Gastroesophageal sphincter (tissue), 4 donors: ENCODE measurements at regions not wholly inside any gene's neighbourhood (a gene's known extent, or its start where the extent isn't known, plus 50 kb on each side); places are given as distances from the start of the nearest gene placed in this dataset.

Source experiments
- ATAC-seq: fragments of 150-250 bp; one replicate; pipeline ENCODE4 v1.9.1; 2016; ENCODE audit warnings: mild to moderate bottlenecking, moderate library complexity
- H3K27ac ChIP-seq, 4 donors: fragments of 200-600 bp; sonication (generic) in 3 of 4; 1 replicate in 3 of 4; 2 replicates in 1 of 4; pipeline ENCODE4 v1.5.1; 2016 to 2019
- H3K27me3 ChIP-seq: fragments of 200-600 bp; sonication (generic); one replicate; pipeline ENCODE4 v1.5.1; 2019
- H3K36me3 ChIP-seq, 2 donors: fragments of 200-600 bp; sonication (generic); one replicate each; pipeline ENCODE4 v1.5.1; 2019; ENCODE audit warnings: control low read depth in 1 of 2
- H3K4me1 ChIP-seq, 3 donors: fragments of 200-600 bp; sonication (generic); 1 replicate in 2 of 3; 2 replicates in 1 of 3; pipeline ENCODE4 v1.5.1; 2016 to 2019; ENCODE audit warnings: control low read depth in 2 of 3
- H3K4me3 ChIP-seq, 2 donors: fragments of 200-600 bp; sonication (generic); one replicate each; pipeline ENCODE4 v1.5.1; 2019; ENCODE audit warnings: mild to moderate bottlenecking in 1 of 2, moderate library complexity in 1 of 2
- H3K9me3 ChIP-seq, 3 donors: fragments of 200-600 bp; sonication (generic); one replicate each; pipeline ENCODE4 v1.5.1; 2017 to 2019; ENCODE audit warnings: control low read depth in 2 of 3
- EP300 ChIP-seq: sonication (generic); formaldehyde crosslinking; IDR thresholded peaks from one replicate; pipeline ENCODE4 v1.6.1; 2017; ENCODE audit warnings: antibody characterized with exemption, mild to moderate bottlenecking
- POLR2A ChIP-seq, 2 donors: fragments of 450-650 bp; IDR thresholded peaks; one replicate each; pipeline ENCODE4 v1.6.1; 2017; ENCODE audit warnings: antibody characterized with exemption in 2 of 2, mild to moderate bottlenecking in 2 of 2, moderate library complexity in 1 of 2
- POLR2AphosphoS5 ChIP-seq: sonication (generic); formaldehyde crosslinking; IDR thresholded peaks from one replicate; pipeline ENCODE4 v1.6.1; 2017; ENCODE audit warnings: antibody characterized with exemption
- WGBS, 2 donors: methylation state at CpG; one replicate each; pipeline ENCODE4 v1.1.5; 2018; ENCODE audit warnings: low coverage in 1 of 2; 5-methylcytosine and 5-hydroxymethylcytosine counted together
- TF ChIP-seq, protein P1 (sequence below), 4 experiments: fragments of 200-600 bp in 2 of 4; fragments of 450-650 bp in 2 of 4; sonication (generic) in 1 of 4; IDR thresholded peaks; one replicate each; pipeline ENCODE4 v1.5.1; 2017 to 2019; ENCODE audit warnings: antibody characterized with exemption in 4 of 4, mild to moderate bottlenecking in 2 of 4, moderate library complexity in 2 of 4

DNA sequence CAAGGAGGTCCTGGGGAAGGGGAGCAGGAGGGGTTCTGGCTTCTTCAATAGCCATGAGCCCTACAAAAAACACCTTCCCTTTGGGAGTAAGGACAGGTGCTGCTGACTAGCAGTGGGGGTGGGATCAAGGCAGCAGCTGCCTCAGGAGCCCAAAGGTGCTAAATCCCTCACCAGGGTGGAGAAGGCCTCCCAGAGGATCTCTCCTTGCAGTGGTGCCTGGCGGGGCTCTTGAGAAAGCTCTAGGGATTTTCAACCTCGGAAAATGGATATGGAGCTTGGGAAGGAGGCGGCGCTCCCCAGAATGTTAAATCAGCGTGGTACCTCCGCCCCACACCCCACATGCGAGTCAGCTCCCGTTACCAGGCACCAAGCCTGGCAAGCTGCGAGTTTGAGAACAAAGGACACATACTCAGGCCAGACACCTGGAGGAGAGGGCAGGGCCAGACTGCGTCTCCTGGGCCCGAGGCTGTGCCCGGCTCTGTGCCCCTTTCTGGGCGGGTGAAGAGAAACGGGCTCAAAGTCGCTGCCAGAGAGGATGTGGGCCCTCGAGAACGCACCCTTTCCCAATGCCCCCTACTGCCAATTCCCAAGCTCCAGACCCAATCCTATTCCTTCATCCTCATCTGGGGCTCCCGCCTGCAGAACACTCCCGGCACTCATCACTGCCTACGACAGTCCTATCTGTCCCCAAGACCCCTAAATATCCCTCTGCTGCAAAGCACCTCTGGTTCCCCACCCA, 139.0 kb downstream of the BRD1 start:
- Histone ChIP-seq H3K36me3 (no peaks in the 10 kb centered on the region), H3K27ac (no peak overlapping the region), H3K27me3 (peaks cover 77% of the 10 kb centered on the region), H3K4me3 (no peak overlapping the region), H3K4me1 (no peaks in the 10 kb centered on the region), H3K9me3 (peaks cover 0 to 11% (median 0%) of the 10 kb centered on the region in 3 donors)
- 65 to 74% methylated on average over 4 to 11 of the region's 20 CpGs for WGBS, 2 donors
- TF ChIP-seq, protein P1, sequence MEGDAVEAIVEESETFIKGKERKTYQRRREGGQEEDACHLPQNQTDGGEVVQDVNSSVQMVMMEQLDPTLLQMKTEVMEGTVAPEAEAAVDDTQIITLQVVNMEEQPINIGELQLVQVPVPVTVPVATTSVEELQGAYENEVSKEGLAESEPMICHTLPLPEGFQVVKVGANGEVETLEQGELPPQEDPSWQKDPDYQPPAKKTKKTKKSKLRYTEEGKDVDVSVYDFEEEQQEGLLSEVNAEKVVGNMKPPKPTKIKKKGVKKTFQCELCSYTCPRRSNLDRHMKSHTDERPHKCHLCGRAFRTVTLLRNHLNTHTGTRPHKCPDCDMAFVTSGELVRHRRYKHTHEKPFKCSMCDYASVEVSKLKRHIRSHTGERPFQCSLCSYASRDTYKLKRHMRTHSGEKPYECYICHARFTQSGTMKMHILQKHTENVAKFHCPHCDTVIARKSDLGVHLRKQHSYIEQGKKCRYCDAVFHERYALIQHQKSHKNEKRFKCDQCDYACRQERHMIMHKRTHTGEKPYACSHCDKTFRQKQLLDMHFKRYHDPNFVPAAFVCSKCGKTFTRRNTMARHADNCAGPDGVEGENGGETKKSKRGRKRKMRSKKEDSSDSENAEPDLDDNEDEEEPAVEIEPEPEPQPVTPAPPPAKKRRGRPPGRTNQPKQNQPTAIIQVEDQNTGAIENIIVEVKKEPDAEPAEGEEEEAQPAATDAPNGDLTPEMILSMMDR (IDR thresholded peaks at IDR 0.05): no peak
- TF ChIP-seq POLR2AphosphoS5: no peak
- no peak for TF ChIP-seq EP300
- TF ChIP-seq POLR2A (IDR thresholded peaks at IDR 0.05): no peak
- no peak for ATAC-seq

DNA sequence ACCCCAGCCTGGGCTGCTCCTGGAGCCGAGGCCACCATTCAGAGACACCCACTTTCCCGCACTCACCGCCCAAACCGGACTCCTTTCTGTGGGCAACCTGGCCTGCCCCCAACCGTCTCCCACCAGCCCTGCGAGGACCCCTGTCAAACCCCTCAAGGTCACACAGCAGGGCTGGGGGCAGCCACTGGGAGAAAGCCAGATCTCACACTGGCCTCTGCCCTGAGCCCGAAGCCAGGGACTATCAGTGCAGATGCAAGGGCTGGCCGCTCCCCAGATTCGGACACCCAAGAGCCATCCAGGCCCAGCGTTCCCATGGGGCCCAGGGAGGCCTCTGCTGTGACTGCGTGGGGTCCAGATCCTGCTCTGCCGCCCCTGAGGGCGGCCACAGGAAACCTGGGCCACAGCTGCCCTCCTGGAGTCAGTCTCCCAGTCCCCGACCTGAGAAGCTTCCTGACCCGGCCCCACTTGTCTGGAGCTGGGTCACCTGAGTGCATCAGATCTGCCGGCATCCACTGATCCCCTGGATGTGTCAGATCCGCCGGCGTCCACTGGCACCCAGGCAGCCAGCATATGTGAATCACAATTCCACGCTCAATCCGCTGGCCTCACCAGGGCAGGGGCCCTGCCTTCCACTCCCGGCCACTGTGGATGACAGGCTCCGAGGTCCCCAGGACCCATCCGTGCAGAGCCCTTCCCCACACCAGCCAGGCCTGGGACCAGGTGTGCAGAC, 139.7 kb downstream of the BRD1 start:
- no peak for ATAC-seq
- no peak for TF ChIP-seq EP300

DNA sequence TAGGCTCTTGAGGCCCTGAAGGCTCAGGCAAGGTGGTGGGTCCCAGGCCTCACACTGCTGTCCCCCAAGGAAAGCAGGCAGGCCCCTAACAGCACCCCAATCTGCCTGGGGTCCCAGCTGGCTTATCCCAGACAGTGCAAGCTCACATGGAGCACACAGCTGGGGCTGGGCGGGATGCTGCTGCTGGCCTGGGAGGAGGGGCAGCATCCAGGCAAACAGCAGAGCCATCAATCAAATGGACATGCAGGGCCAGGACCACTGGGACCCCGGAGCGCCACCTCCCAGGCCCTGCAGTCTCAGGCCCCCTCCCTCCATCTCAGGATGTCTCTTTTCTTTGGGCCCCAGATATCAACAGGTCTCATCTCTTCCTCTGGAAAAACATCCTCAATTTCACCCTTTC, 140.3 kb downstream of the BRD1 start:
- 0 to 28% methylated on average over 1 to 2 of the region's 3 CpGs for WGBS, 2 donors
- Histone ChIP-seq H3K36me3 (no peaks in the 10 kb centered on the region), H3K9me3 (peaks cover 0 to 16% (median 0%) of the 10 kb centered on the region in 3 donors), H3K4me3 (no peak overlapping the region), H3K4me1 (no peaks in the 10 kb centered on the region), H3K27me3 (peaks cover 68% of the 10 kb centered on the region), H3K27ac (no peak overlapping the region)
- no peak for ATAC-seq
- TF ChIP-seq POLR2A (IDR thresholded peaks at IDR 0.05) (no peak), EP300 (no peak)

More for the DNA sequence above, 139.7 kb downstream of the BRD1 start:
- no peaks in the 10 kb centered on the region for H3K4me1 ChIP-seq
- no peaks in the 10 kb centered on the region for H3K36me3 ChIP-seq
- peaks cover 74% of the 10 kb centered on the region for H3K27me3 ChIP-seq
- peaks cover 0 to 15% (median 0%) of the 10 kb centered on the region in 3 donors for H3K9me3 ChIP-seq
- 73% methylated on average over 4 of the region's 24 CpGs; no CpG with 5 or more reads in 1 of the 2 donors for WGBS, 2 donors
- no peak overlapping the region for H3K4me3 ChIP-seq
- no peak overlapping the region for H3K27ac ChIP-seq

DNA sequence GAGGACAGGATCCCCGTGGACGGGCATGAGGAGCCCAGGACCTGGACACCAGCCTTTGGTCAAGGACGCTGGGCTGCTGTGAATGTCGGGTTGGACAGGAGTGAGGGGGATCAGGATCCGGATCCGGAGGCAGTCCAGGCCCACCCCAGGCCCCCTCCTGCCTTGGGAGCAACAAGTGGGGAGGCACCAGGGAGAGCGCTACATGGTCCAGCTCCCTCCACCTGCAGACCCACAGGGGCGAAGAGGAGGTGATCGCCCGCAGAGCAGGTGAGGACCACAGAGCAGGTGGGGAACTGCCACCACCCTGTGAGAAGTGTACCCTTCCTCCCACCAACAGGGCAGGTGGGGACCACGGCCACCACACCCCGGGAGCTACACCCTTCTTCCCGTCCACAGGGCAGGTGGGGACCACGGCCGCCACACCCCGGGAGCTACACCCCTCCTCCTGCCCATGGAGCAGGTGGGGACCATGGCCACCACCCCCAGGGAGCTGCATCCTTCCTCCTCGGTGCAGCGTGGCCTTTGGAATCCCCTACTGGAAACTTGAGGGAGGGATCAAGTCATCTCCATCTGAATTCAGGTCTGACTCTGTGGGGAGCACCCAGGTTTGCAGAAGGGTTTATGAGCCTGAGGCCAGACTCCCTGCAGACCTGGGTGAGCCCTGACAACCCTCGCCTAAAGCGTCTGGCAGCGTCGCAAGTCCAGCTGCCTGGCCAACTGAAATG, 141.0 kb downstream of the BRD1 start:
- Histone ChIP-seq H3K4me3 (no peak overlapping the region), H3K4me1 (no peaks in the 10 kb centered on the region), H3K27ac (no peak overlapping the region), H3K36me3 (no peaks in the 10 kb centered on the region), H3K27me3 (peaks cover 70% of the 10 kb centered on the region), H3K9me3 (peaks cover 0 to 12% (median 0%) of the 10 kb centered on the region in 3 donors)
- TF ChIP-seq, protein P1 (IDR thresholded peaks at IDR 0.05): no peak
- WGBS, 2 donors: 100% methylated on average over 1 to 3 of the region's 22 CpGs
- ATAC-seq: no peak

DNA sequence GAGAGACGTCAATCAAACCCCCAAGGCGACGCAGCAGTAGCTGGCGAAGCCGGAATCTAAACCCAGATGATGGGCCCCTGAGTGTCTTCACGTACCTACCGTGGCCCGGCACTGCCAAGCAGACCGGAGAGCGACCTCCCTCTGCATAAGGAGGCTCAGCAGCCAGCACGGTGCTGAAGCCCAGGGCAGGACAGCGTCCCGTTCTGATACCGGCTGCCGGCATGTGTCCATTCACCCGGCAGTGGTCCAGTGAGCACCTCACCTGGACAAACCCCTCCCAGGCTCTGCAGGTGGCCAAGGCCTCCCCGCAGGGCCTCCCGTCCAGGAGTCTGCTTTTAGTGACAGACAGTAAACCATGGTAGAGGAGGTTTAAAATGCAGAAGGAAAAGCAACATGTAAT, 142.0 kb downstream of the BRD1 start:
- H3K36me3 ChIP-seq: no peaks in the 10 kb centered on the region
- 81 to 93% methylated on average over 3 to 5 of the region's 18 CpGs for WGBS, 2 donors
- peaks cover 0 to 6% (median 0%) of the 10 kb centered on the region in 3 donors for H3K9me3 ChIP-seq
- TF ChIP-seq POLR2AphosphoS5: no peak
- TF ChIP-seq, protein P1 (IDR thresholded peaks at IDR 0.05): no peak
- TF ChIP-seq POLR2A (IDR thresholded peaks at IDR 0.05): no peak
- TF ChIP-seq EP300: no peak
- ATAC-seq: no peak
- H3K27me3 ChIP-seq: peaks cover 65% of the 10 kb centered on the region
- H3K4me3 ChIP-seq: no peak overlapping the region
- H3K4me1 ChIP-seq: no peaks in the 10 kb centered on the region
- H3K27ac ChIP-seq: no peak overlapping the region
